ENCODE measurements at regions not wholly inside any gene's neighbourhood (a gene's known extent, or its start where the extent isn't known, plus 50 kb on each side); places are given as distances from the start of the nearest gene placed in this dataset.
"Not testable (repeated sequence)": the region's sequence is repeated elsewhere in the genome, so short reads cannot be mapped to it uniquely, and the experiment has no call there.

DNA sequence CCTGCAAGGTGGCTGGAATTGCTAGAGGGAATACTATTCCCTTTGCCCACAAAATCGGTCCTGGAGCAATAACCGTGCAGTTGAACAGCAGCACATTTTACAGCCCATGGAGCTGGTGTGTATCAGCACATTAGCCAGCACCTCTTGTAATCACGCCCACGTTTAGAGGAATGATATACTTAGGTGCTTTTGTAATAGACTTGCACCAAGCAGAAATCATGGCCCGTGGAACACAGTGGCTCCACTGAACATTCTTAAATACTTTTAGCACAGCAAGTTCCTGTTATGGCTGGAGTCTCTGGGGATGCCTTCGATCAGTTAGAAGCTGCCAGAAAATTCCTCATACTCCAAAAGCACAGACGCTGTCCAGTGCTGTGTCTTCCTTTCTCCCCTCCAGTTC lies 218.1 kb upstream of the FAM78B start:
- TF ChIP-seq, protein P1, sequence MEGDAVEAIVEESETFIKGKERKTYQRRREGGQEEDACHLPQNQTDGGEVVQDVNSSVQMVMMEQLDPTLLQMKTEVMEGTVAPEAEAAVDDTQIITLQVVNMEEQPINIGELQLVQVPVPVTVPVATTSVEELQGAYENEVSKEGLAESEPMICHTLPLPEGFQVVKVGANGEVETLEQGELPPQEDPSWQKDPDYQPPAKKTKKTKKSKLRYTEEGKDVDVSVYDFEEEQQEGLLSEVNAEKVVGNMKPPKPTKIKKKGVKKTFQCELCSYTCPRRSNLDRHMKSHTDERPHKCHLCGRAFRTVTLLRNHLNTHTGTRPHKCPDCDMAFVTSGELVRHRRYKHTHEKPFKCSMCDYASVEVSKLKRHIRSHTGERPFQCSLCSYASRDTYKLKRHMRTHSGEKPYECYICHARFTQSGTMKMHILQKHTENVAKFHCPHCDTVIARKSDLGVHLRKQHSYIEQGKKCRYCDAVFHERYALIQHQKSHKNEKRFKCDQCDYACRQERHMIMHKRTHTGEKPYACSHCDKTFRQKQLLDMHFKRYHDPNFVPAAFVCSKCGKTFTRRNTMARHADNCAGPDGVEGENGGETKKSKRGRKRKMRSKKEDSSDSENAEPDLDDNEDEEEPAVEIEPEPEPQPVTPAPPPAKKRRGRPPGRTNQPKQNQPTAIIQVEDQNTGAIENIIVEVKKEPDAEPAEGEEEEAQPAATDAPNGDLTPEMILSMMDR (IDR thresholded peaks at IDR 0.05), result no peak
- no peak for DNase-seq (ENCODE audit: low spot score)
- no peak for ATAC-seq (ENCODE audit: low FRiP score)

DNA sequence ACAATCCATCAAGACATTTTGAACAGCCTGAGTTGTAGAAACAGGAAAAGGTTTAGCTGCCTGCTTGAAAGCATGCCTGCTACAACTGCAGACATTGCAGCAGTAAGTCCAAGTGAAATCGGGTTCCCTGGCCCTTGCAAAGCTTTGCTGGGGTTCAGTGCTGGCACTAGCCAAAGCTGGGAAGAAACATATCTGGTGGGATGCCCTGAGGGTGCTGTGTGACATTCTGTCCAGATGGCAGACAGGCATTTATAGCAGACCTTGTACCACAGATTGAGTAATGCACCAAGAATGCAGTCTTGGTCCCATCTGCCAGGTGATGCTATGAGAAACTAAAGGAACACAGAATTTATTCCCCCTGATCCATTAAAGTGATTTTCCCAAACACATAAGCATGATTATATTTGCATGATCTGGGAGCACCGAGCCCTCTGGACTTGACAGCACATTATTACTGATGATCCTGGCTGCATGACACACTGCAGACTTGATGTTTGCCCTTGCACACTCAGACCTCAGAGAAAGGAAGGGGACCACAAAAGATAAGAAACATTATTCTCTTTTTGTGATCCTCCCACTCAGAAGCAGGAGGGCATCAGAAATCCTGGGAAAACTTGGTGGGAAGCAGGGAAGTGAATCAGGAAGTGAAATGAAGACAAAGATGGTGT lies 223.7 kb upstream of the FAM78B start:
- no peak for DNase-seq (ENCODE audit: low spot score)
- TF ChIP-seq, protein P1 (IDR thresholded peaks at IDR 0.05), result no peak
- ATAC-seq (ENCODE audit: low FRiP score), result no peak

DNA sequence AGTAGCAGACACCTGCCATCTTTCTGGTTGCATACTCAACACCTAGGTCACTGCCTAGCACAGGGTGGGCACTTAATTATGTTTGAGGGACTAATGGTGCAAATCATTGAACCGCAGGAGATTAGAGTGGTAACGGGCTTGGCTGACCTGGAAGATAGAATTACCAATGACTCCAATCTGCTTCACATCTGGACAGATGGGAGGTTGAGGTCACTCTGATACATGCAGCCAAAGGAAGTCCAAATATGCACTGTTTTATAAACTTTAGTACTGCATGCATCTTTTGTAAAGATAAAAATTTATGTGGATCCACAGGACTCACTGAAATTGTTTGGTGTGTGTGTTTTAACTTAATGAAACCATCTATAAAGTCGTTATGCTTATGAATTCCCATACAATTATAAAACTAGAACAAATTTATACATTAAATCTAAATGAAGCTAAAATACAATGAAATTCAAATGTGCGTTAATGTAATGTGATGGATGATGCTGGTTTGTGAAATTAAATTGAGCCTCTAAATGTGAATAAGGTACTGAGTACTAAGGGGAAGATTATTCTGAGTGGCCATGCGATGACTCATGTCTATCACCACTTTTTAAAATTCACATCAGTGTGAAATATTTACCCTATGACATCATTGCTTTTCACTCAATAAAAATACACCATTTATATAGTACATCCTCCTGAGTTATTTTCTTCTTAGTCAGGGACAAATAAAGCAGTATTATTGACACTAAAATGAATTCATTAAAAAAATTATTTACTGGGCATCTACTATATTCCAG lies 224.7 kb upstream of the FAM78B start:
- TF ChIP-seq, protein P1 (IDR thresholded peaks at IDR 0.05), result no peak
- ATAC-seq (ENCODE audit: low FRiP score), result no peak
- no peak for DNase-seq (ENCODE audit: low spot score)

DNA sequence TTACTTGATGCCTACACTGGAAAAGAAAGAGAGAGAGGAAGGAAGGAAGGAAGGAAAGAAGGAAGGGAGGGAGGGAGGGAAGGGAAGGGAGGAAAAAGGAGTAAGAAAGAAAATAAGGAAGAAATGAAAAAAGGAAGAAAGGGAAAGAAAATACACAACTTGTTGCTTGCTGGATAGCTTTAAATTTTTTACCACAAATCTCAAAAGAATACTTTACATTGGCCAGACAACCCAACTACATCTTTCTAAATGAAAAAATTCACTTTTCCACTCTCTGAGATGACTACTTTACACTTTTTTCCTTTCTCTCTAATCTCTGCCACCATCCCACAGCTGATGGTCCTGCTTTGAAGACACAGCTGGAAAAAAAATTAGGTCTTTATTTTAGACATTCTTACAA lies 228.9 kb upstream of the FAM78B start:
- ATAC-seq (ENCODE audit: low FRiP score) (no peak), DNase-seq (ENCODE audit: low spot score) (no peak)
- TF ChIP-seq, protein P1 (IDR thresholded peaks at IDR 0.05), result no peak

DNA sequence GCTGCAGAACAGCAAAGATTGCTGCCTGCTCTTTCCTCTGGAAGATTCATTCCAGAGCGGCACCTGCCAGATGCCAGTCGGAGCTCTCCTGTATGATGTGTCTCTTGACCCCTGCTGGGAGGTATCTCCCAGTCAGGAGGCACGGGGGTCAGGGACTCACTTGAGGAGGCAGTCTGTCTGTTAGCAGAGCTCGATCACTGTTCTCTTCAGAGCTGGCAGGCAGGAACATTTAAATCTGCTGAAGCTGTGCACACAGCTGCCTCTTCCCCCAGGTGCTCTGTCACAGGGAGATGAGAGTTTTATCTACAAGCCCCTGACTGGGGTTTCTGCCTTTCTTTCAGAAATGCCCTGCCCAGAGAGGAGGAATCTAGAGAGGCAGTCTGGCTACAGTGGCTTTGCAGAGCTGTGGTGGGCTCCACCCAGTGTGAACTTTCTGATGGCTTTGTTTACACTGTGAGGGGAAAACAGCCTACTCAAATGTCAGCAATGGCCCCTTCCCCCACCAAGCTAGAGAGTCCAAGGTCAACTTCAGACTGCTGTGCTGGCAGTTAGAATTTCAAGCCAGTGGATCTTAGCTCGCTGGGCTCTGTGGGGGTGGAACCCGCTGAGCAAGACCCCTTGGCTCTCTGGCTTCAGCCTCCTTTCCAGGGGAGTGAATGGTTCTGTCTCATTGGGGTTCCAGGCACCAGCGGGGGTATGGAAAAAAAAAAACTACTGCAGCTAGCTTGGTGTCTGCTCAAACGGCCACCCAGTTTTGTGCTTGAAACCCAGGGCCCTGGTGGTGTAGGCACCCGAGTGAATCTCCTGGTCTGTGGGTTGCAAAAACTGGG lies 242.7 kb upstream of the FAM78B start:
- DNase-seq (ENCODE audit: low spot score); ATAC-seq (ENCODE audit: low FRiP score): not testable (repeated sequence)

DNA sequence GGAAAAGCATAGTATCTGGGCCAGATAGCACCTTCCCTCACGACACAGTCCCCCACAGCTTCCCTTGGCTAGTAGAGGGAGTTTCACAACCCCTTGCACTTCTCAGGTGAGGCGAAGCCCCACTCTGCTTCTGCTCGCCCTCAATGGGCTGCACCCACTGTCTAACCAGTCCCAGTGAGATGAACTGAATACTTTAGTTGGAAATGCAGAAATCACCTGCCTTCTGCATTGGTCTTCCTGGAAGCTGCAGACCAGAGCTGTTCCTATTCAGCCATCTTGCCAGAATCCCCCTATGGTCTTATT lies 243.2 kb upstream of the FAM78B start:
- DNase-seq (ENCODE audit: low spot score), result no peak
- TF ChIP-seq, protein P1 (IDR thresholded peaks at IDR 0.05), result no peak
- ATAC-seq (ENCODE audit: low FRiP score), result no peak

DNA sequence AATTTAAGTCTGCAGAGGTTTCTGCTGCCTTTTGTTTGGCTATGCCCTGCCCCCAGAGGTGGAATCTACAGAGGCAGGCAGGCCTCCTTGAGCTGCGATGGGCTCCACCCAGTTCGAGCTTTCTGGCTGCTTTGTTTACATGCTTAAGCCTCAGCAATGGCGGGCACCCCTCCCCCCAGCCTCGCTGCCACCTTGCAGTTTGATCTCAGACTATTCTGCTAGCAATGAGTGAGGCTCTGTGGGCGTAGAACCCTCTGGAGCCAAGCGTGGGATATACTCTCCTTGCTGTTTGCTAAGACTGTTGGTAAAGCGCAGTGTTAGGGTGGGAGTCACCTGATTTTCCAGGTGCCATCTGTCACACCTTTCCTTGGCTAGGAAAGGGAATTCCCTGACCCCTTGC lies 250.0 kb upstream of the FAM78B start:
- not testable (repeated sequence) for DNase-seq (ENCODE audit: low spot score); ATAC-seq (ENCODE audit: low FRiP score)

All from omental fat pad (tissue), 3 donors.